Type B pancreatic cell (in vitro differentiated cells): ENCODE measurements at regions not wholly inside any gene's neighbourhood (a gene's known extent, or its start where the extent isn't known, plus 50 kb on each side); places are given as distances from the start of the nearest gene placed in this dataset.

Experiments
- DNase-seq: peaks from one replicate; pipeline ENCODE4 v3.0.0; 2021; ENCODE audit warnings: mixed read lengths; ENCODE audit not compliant: unreplicated experiment; ENCODE audit errors: extremely low spot score
- H3K27ac Mint-ChIP-seq: 2 replicates; pipeline ENCODE4 v1.8.0; 2021; ENCODE audit warnings: mild to moderate bottlenecking, mixed read lengths
- H3K27me3 Mint-ChIP-seq: 2 replicates; pipeline ENCODE4 v1.8.0; 2021; ENCODE audit warnings: mixed read lengths
- H3K36me3 Mint-ChIP-seq: 2 replicates; pipeline ENCODE4 v1.8.0; 2021; ENCODE audit warnings: mixed read lengths
- H3K4me1 Mint-ChIP-seq: one replicate; pipeline ENCODE4 v1.8.0; 2021; ENCODE audit warnings: mixed read lengths; ENCODE audit not compliant: unreplicated experiment
- H3K4me3 Mint-ChIP-seq: 2 replicates; pipeline ENCODE4 v1.8.0; 2021; ENCODE audit warnings: mild to moderate bottlenecking, mixed read lengths
- H3K9me3 Mint-ChIP-seq: 2 replicates; pipeline ENCODE4 v1.8.0; 2021; ENCODE audit warnings: mixed read lengths
- CTCF ChIP-seq: fragments of 200-600 bp; sonication (generic); conservative IDR thresholded peaks from 2 replicates; pipeline ENCODE4 v1.5.0; 2021; ENCODE audit warnings: antibody characterized with exemption, mild to moderate bottlenecking

DNA sequence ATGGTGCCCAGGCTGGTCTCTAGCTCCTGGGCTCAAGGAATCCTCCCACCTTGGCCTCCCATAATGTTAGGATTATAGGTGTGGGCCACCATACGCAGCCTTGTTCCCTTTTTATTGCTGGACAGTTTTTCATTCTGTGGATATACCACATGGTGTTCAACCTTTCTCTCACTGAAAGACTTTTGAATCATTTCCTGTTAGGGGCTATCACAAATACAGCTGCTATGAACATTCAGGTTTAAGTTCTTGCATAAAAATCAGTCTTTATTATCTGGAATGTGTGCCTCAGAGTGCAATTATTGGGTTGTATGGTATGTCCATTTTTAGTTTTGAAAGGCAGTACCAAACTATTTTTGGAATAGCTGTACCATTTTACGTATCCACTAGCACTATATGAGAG, 647.2 kb downstream of the LIG4 start:
- Mint-ChIP-seq H3K9me3 (no peaks in the 10 kb centered on the region), H3K36me3 (no peaks in the 10 kb centered on the region), H3K4me1 (peaks cover 4% of the 10 kb centered on the region), H3K27me3 (no peaks in the 10 kb centered on the region), H3K4me3 (no peak overlapping the region), H3K27ac (no peak overlapping the region)
- no peak for DNase-seq
- no peak for TF ChIP-seq CTCF

GRCh38 chr13:107563099-107563925, 652.0 kb downstream of the LIG4 start:
- Mint-ChIP-seq H3K4me1 (peaks cover 17% of the 10 kb centered on the region), H3K27ac (no peak overlapping the region), H3K36me3 (no peaks in the 10 kb centered on the region), H3K9me3 (no peaks in the 10 kb centered on the region), H3K4me3 (no peak overlapping the region), H3K27me3 (peaks cover 5% of the 10 kb centered on the region)
- no peak for DNase-seq
- TF ChIP-seq CTCF = no peak

DNA sequence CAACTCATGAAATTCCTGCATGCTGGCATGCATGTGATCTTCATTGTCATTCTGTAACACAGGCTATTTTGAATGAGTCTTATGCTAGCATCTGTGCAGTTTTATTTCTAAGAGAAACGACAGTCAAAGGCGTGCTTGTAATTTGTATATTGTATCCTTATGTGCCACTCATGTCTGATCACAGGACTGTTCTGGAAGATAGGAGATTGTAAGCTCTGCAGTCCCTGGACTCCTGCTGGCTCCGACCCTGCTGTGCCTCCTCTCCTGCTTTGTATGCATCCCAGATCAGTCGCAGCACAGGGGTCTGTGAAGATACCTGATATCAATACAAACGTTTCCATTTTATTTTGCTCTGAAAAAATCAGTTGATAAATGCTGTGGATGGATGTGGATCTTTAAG, 653.1 kb downstream of the LIG4 start:
- Mint-ChIP-seq H3K9me3 (no peaks in the 10 kb centered on the region), H3K4me3 (no peak overlapping the region), H3K36me3 (no peaks in the 10 kb centered on the region), H3K27me3 (peaks cover 5% of the 10 kb centered on the region), H3K4me1 (peaks cover 17% of the 10 kb centered on the region), H3K27ac (no peak overlapping the region)
- TF ChIP-seq CTCF = no peak
- DNase-seq = no peak

DNA sequence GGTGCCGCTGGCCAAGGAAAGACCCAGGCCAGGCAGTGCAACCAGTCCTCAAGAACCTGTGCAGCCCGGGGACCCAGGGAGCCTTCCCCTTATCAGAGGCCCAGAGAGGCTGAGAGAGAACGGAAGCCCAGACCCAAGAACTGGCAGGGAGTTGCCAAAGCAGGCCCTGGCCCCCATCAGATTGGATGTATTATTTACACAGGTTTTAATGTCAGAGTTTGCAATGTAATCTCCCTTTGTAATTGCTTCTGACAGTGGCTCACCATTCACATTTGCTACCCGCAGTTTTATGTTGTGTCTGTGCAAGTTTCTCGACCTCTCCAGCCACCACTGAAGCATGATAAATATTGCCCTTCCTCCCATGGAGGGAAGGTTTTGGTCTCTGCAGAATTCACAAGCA, 660.9 kb downstream of the LIG4 start:
- no peak for DNase-seq
- no peaks in the 10 kb centered on the region for H3K36me3 Mint-ChIP-seq
- H3K27ac Mint-ChIP-seq = no peak overlapping the region
- H3K4me3 Mint-ChIP-seq = no peak overlapping the region
- no peaks in the 10 kb centered on the region for H3K9me3 Mint-ChIP-seq
- H3K27me3 Mint-ChIP-seq = no peaks in the 10 kb centered on the region
- peaks cover 9% of the 10 kb centered on the region for H3K4me1 Mint-ChIP-seq
- no peak for TF ChIP-seq CTCF

GRCh38 chr13:107553838-107554237, 661.5 kb downstream of the LIG4 start:
- Mint-ChIP-seq H3K27me3 (no peaks in the 10 kb centered on the region), H3K27ac (no peak overlapping the region), H3K36me3 (no peaks in the 10 kb centered on the region), H3K4me3 (no peak overlapping the region), H3K9me3 (no peaks in the 10 kb centered on the region), H3K4me1 (peaks cover 9% of the 10 kb centered on the region)
- TF ChIP-seq CTCF = no peak
- no peak for DNase-seq
